Astrocyte of the spinal cord (primary cell): ENCODE measurements at regions not wholly inside any gene's neighbourhood (a gene's known extent, or its start where the extent isn't known, plus 50 kb on each side); places are given as distances from the start of the nearest gene placed in this dataset.

Experiments used
- DNase-seq: peaks from one replicate; pipeline ENCODE4 v3.0.0; 2011; ENCODE audit warnings: low read depth, low spot score
- H3K4me3 ChIP-seq: 2 replicates; pipeline ENCODE4 v1.5.1; 2011; ENCODE audit warnings: low read depth, mild to moderate bottlenecking, low read length, moderate library complexity
- CTCF ChIP-seq: IDR thresholded peaks from 2 replicates; pipeline ENCODE4 v1.5.1; 2012; ENCODE audit warnings: low read depth, mild to moderate bottlenecking, low read length, inconsistent platforms
- in situ Hi-C: cut with HindIII; loops from 2 replicates; pipeline ENCODE4 v1.10.0; 2017; ENCODE audit warnings: low sequenced_read_pairs

GRCh38 chr4:62415256-62415655 is 1215.1 kb downstream of the ADGRL3 start:
- in situ Hi-C loops, result no loop called here
- no peak for DNase-seq
- H3K4me3 ChIP-seq, result no peak overlapping the region
- no peak for TF ChIP-seq CTCF

DNA sequence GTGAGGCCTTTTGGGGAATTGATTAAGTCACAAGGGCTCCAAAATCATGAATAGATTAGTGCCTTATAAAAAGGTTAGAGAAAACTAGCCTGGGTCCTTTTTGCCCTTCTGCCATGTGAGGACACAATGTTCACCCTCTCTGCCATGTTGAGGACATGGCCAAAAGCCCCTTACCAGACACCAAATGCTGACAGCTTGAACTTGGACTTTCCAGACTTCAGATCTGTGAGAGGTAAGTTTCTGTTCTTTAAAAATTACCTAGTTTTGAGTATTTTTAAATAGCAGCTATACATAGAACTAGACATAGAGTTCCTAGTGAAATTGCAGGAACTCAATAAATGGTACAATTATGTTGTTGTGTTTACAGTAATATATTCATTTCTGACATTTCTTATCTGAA is 1214.4 kb downstream of the ADGRL3 start:
- DNase-seq, result no peak
- in situ Hi-C loops, result no loop called here
- no peak for TF ChIP-seq CTCF
- no peak overlapping the region for H3K4me3 ChIP-seq

DNA sequence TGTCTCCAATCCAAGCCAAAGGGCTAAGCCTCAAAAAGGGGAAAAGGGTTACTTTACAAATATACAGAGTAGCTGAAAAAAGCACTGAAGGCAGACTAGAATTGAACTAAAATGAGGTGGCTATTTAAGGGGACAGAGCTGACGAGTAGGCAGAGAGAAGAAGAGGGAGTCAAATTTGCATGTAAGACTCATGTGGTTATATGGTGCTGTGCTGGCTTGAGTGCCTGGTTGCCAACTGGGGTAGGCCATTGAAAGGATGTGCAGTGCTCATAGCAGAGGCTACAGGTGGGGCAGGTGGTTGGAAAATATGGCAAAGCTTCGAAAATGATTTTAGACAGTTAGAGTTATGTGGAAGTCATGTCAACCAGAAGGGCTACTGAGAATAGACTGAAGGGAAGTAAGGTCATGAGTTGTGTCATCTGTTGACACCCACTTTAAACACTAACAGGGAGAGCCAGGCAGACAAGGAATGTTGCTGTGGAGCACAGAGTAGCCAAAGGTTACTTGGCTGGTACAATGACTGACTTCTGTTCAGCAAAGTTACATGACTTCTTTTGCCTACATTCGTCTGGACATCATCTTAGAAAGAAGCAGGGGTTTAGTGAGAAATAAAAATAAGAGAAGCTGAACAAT is 1210.4 kb downstream of the ADGRL3 start:
- no peak for DNase-seq
- TF ChIP-seq CTCF, result no peak
- no peak overlapping the region for H3K4me3 ChIP-seq
- in situ Hi-C loops, result no loop called here

- in situ Hi-C loops, result no loop called here
These were observed 1208.3 kb downstream of the ADGRL3 start for GRCh38 chr4:62408454-62408853.

GRCh38 chr4:62407534-62407933 is 1207.4 kb downstream of the ADGRL3 start:
- TF ChIP-seq CTCF, result no peak
- no peak for DNase-seq
- in situ Hi-C loops, result no loop called here
- no peak overlapping the region for H3K4me3 ChIP-seq

More at GRCh38 chr4:62408454-62408853, 1208.3 kb downstream of the ADGRL3 start:
- no peak for DNase-seq
- no peak overlapping the region for H3K4me3 ChIP-seq
- no peak for TF ChIP-seq CTCF

- in situ Hi-C loops, result no loop called here
- no peak for TF ChIP-seq CTCF
- no peak for DNase-seq
- no peak overlapping the region for H3K4me3 ChIP-seq
These were observed 1202.1 kb downstream of the ADGRL3 start for GRCh38 chr4:62402088-62402806.
